HG03159 (cell line): ENCODE measurements at regions not wholly inside any gene's neighbourhood (a gene's known extent, or its start where the extent isn't known, plus 50 kb on each side); places are given as distances from the start of the nearest gene placed in this dataset.
A peak's percentile ranks its signal among the peaks of the same experiment; 100 is the strongest.
"Not testable (repeated sequence)": the region's sequence is repeated elsewhere in the genome, so short reads cannot be mapped to it uniquely, and the experiment has no call there.

Experiments used
- ATAC-seq: cut with Tn5 transposase; IDR thresholded peaks from one replicate; pipeline ENCODE4 v1.9.1; 2021; ENCODE audit warnings: mild to moderate bottlenecking, moderate library complexity; ENCODE audit not compliant: unreplicated experiment

- ATAC-seq = not testable (repeated sequence)
Measured at GRCh38 chr14:97068293-97068692, 271.1 kb downstream of the VRK1 start.

GRCh38 chr14:97070259-97070658 is 273.1 kb downstream of the VRK1 start:
- ATAC-seq = no peak

- ATAC-seq = no peak
Measured at GRCh38 chr14:97071177-97071576, 274.0 kb downstream of the VRK1 start.

- no peak for ATAC-seq
Measured at GRCh38 chr14:97073622-97074021, 276.4 kb downstream of the VRK1 start.

GRCh38 chr14:97074456-97074855 is 277.3 kb downstream of the VRK1 start:
- ATAC-seq = no peak

- ATAC-seq = no peak
Measured at GRCh38 chr14:97074856-97075255, 277.7 kb downstream of the VRK1 start.

GRCh38 chr14:97077253-97077653 is 280.1 kb downstream of the VRK1 start:
- ATAC-seq = peak; percentile 83

GRCh38 chr14:97077687-97078086 is 280.5 kb downstream of the VRK1 start:
- ATAC-seq = peak; percentile 30

GRCh38 chr14:97080991-97081390 is 283.8 kb downstream of the VRK1 start:
- no peak for ATAC-seq

- no peak for ATAC-seq
Measured at GRCh38 chr14:97095269-97095668, 298.1 kb downstream of the VRK1 start.

- no peak for ATAC-seq
Measured at GRCh38 chr14:97097296-97097695, 300.1 kb downstream of the VRK1 start.

GRCh38 chr14:97100306-97100705 is 303.1 kb downstream of the VRK1 start:
- no peak for ATAC-seq

GRCh38 chr14:97101561-97101960 is 304.4 kb downstream of the VRK1 start:
- no peak for ATAC-seq

GRCh38 chr14:97104029-97104428 is 306.8 kb downstream of the VRK1 start:
- ATAC-seq = no peak

- peak; percentile 60 for ATAC-seq
Measured at GRCh38 chr14:97106166-97106565, 309.0 kb downstream of the VRK1 start.

- peak; percentile 14 for ATAC-seq
Measured at GRCh38 chr14:97106609-97107008, 309.4 kb downstream of the VRK1 start.

GRCh38 chr14:97107080-97107479 is 309.9 kb downstream of the VRK1 start:
- no peak for ATAC-seq

GRCh38 chr14:97107760-97108159 is 310.6 kb downstream of the VRK1 start:
- ATAC-seq = no peak

- no peak for ATAC-seq
Measured at GRCh38 chr14:97109234-97109633, 312.1 kb downstream of the VRK1 start.

- ATAC-seq = no peak
Measured at GRCh38 chr14:97113339-97113738, 316.2 kb downstream of the VRK1 start.

GRCh38 chr14:97116546-97116945 is 319.4 kb downstream of the VRK1 start:
- no peak for ATAC-seq

- ATAC-seq = no peak
Measured at GRCh38 chr14:97117693-97118092, 320.5 kb downstream of the VRK1 start.

GRCh38 chr14:97120204-97120603 is 323.0 kb downstream of the VRK1 start:
- no peak for ATAC-seq

GRCh38 chr14:97120611-97121031 is 323.4 kb downstream of the VRK1 start:
- peak; percentile 57 for ATAC-seq
